HG03565 (cell line): ENCODE measurements at regions not wholly inside any gene's neighbourhood (a gene's known extent, or its start where the extent isn't known, plus 50 kb on each side); places are given as distances from the start of the nearest gene placed in this dataset.

ENCODE experiments used
- ATAC-seq: cut with Tn5 transposase; IDR thresholded peaks from one replicate; pipeline ENCODE4 v1.9.1; 2021; ENCODE audit warnings: mild to moderate bottlenecking, moderate library complexity; ENCODE audit not compliant: unreplicated experiment

GRCh38 chr2:181766129-181766528 is 85.8 kb upstream of the NEUROD1 start:
- ATAC-seq: no peak

GRCh38 chr2:181770150-181770549 is 89.8 kb upstream of the NEUROD1 start:
- ATAC-seq: no peak

- no peak for ATAC-seq
These were observed 91.0 kb upstream of the NEUROD1 start for GRCh38 chr2:181771356-181771755.

- ATAC-seq: no peak
These were observed 92.0 kb upstream of the NEUROD1 start for GRCh38 chr2:181772334-181772733.

GRCh38 chr2:181772777-181773176 is 92.5 kb upstream of the NEUROD1 start:
- no peak for ATAC-seq

- peak; percentile 70 for ATAC-seq
These were observed 94.4 kb upstream of the NEUROD1 start for GRCh38 chr2:181774685-181775084.

GRCh38 chr2:181776336-181776735 is 96.0 kb upstream of the NEUROD1 start:
- no peak for ATAC-seq

GRCh38 chr2:181777734-181778133 is 97.4 kb upstream of the NEUROD1 start:
- ATAC-seq: no peak

- ATAC-seq: no peak
These were observed 98.4 kb upstream of the NEUROD1 start for GRCh38 chr2:181778621-181779201.

GRCh38 chr2:181779288-181780021 is 99.1 kb upstream of the NEUROD1 start:
- no peak for ATAC-seq

GRCh38 chr2:181780047-181780651 is 99.8 kb upstream of the NEUROD1 start:
- ATAC-seq: peak; percentile 64

GRCh38 chr2:181780657-181781056 is 100.3 kb upstream of the NEUROD1 start:
- no peak for ATAC-seq

- ATAC-seq: no peak
These were observed 100.9 kb upstream of the NEUROD1 start for GRCh38 chr2:181781078-181781786.

GRCh38 chr2:181782660-181783059 is 102.3 kb upstream of the NEUROD1 start:
- no peak for ATAC-seq

- ATAC-seq: no peak
These were observed 104.2 kb upstream of the NEUROD1 start for GRCh38 chr2:181784556-181784955.

- ATAC-seq: no peak
These were observed 105.5 kb upstream of the NEUROD1 start for GRCh38 chr2:181785691-181786344.

GRCh38 chr2:181786371-181787228 is 104.9 kb upstream of the ITPRID2 start:
- ATAC-seq: no peak

GRCh38 chr2:181787310-181788048 is 104.1 kb upstream of the ITPRID2 start:
- no peak for ATAC-seq

- ATAC-seq: no peak
These were observed 102.5 kb upstream of the ITPRID2 start for GRCh38 chr2:181788897-181789555.
